CD4-positive, alpha-beta T cell treated with Interleukin-10 for 1 hour (primary cell): ENCODE measurements at regions not wholly inside any gene's neighbourhood (a gene's known extent, or its start where the extent isn't known, plus 50 kb on each side); places are given as distances from the start of the nearest gene placed in this dataset.

Experiments
- DNase-seq: peaks from one replicate; pipeline ENCODE4 v3.0.0-alpha.2; 2020

- DNase-seq = no peak
These were observed 1052.8 kb upstream of the TMEM132C start for GRCh38 chr12:127214186-127214585.

GRCh38 chr12:127223011-127223410 is 1044.0 kb upstream of the TMEM132C start:
- DNase-seq = no peak

- no peak for DNase-seq
These were observed 1043.2 kb upstream of the TMEM132C start for GRCh38 chr12:127223731-127224130.

- no peak for DNase-seq
These were observed 1036.1 kb upstream of the TMEM132C start for GRCh38 chr12:127230843-127231260.

GRCh38 chr12:127231371-127231770 is 1035.6 kb upstream of the TMEM132C start:
- no peak for DNase-seq

- DNase-seq = no peak
These were observed 1034.0 kb upstream of the TMEM132C start for GRCh38 chr12:127233016-127233415.

GRCh38 chr12:127235761-127236160 is 1031.2 kb upstream of the TMEM132C start:
- no peak for DNase-seq

GRCh38 chr12:127236491-127236890 is 1030.5 kb upstream of the TMEM132C start:
- no peak for DNase-seq

- no peak for DNase-seq
These were observed 1029.8 kb upstream of the TMEM132C start for GRCh38 chr12:127237151-127237550.

- DNase-seq = no peak
These were observed 1028.9 kb upstream of the TMEM132C start for GRCh38 chr12:127238107-127238506.

GRCh38 chr12:127239781-127240180 is 1027.2 kb upstream of the TMEM132C start:
- no peak for DNase-seq

- DNase-seq = no peak
These were observed 1026.6 kb upstream of the TMEM132C start for GRCh38 chr12:127240249-127240929.

- no peak for DNase-seq
These were observed 1025.7 kb upstream of the TMEM132C start for GRCh38 chr12:127241072-127241817.

- DNase-seq = no peak
These were observed 1022.0 kb upstream of the TMEM132C start for GRCh38 chr12:127245009-127245408.

- no peak for DNase-seq
These were observed 1021.5 kb upstream of the TMEM132C start for GRCh38 chr12:127245437-127245836.

GRCh38 chr12:127247937-127248336 is 1019.0 kb upstream of the TMEM132C start:
- DNase-seq = no peak

GRCh38 chr12:127249428-127249827 is 1017.5 kb upstream of the TMEM132C start:
- no peak for DNase-seq

GRCh38 chr12:127253797-127254327 is 1013.1 kb upstream of the TMEM132C start:
- no peak for DNase-seq

- no peak for DNase-seq
These were observed 1012.5 kb upstream of the TMEM132C start for GRCh38 chr12:127254420-127254955.

GRCh38 chr12:127257366-127257935 is 1009.5 kb upstream of the TMEM132C start:
- DNase-seq = no peak

- no peak for DNase-seq
These were observed 1006.4 kb upstream of the TMEM132C start for GRCh38 chr12:127260531-127260930.

- DNase-seq = no peak
These were observed 1006.0 kb upstream of the TMEM132C start for GRCh38 chr12:127260999-127261398.

- no peak for DNase-seq
These were observed 1004.4 kb upstream of the TMEM132C start for GRCh38 chr12:127262615-127263014.

GRCh38 chr12:127263621-127264020 is 1003.3 kb upstream of the TMEM132C start:
- DNase-seq = no peak
